H54 (cell line): ENCODE measurements at regions not wholly inside any gene's neighbourhood (a gene's known extent, or its start where the extent isn't known, plus 50 kb on each side); places are given as distances from the start of the nearest gene placed in this dataset.

Experiments used
- DNase-seq: peaks from one replicate; pipeline ENCODE4 v3.0.0; 2011; ENCODE audit warnings: low spot score, mixed read lengths; ENCODE audit not compliant: insufficient read length
- FAIRE-seq: peaks from 3 replicates; lab custom pipeline; 2011; peaks lifted over from hg19 to GRCh38; lab: Jason Lieb, UNC
- POLR2A ChIP-seq: IDR thresholded peaks from 2 replicates; pipeline ENCODE4 v1.6.1; 2011; ENCODE audit warnings: low read depth, mild to moderate bottlenecking, low read length

- TF ChIP-seq POLR2A = no peak
- FAIRE-seq (no peak), DNase-seq (no peak)
Observed at GRCh38 chr11:115684135-115684534, 179.9 kb upstream of the CADM1 start.

- TF ChIP-seq POLR2A = no peak
- FAIRE-seq (no peak), DNase-seq (no peak)
Observed at GRCh38 chr11:115682888-115683287, 178.7 kb upstream of the CADM1 start.

- no peak for TF ChIP-seq POLR2A
- FAIRE-seq (no peak), DNase-seq (no peak)
Observed at GRCh38 chr11:115682101-115682500, 177.9 kb upstream of the CADM1 start.

- DNase-seq (no peak), FAIRE-seq (no peak)
- no peak for TF ChIP-seq POLR2A
Observed at GRCh38 chr11:115679945-115680344, 175.7 kb upstream of the CADM1 start.

- FAIRE-seq (no peak), DNase-seq (no peak)
- TF ChIP-seq POLR2A = no peak
Observed at GRCh38 chr11:115678942-115679341, 174.7 kb upstream of the CADM1 start.

- no peak for TF ChIP-seq POLR2A
- FAIRE-seq = no peak
- no peak for DNase-seq
Observed at GRCh38 chr11:115677190-115677589, 173.0 kb upstream of the CADM1 start.

GRCh38 chr11:115676768-115677167 is 172.6 kb upstream of the CADM1 start:
- TF ChIP-seq POLR2A = no peak
- DNase-seq (no peak), FAIRE-seq (no peak)

- FAIRE-seq = no peak
- TF ChIP-seq POLR2A = no peak
- DNase-seq = no peak
Observed at GRCh38 chr11:115676206-115676605, 172.0 kb upstream of the CADM1 start.

GRCh38 chr11:115674937-115675544 is 170.8 kb upstream of the CADM1 start:
- no peak for FAIRE-seq
- DNase-seq = no peak
- TF ChIP-seq POLR2A = no peak

GRCh38 chr11:115674176-115674936 is 170.1 kb upstream of the CADM1 start:
- no peak for TF ChIP-seq POLR2A
- DNase-seq = no peak
- FAIRE-seq = no peak

GRCh38 chr11:115673720-115674119 is 169.5 kb upstream of the CADM1 start:
- DNase-seq = no peak
- TF ChIP-seq POLR2A = no peak
- FAIRE-seq = no peak

GRCh38 chr11:115672999-115673411 is 168.8 kb upstream of the CADM1 start:
- no peak for TF ChIP-seq POLR2A
- no peak for FAIRE-seq
- no peak for DNase-seq

- FAIRE-seq (no peak), DNase-seq (no peak)
- no peak for TF ChIP-seq POLR2A
Observed at GRCh38 chr11:115672412-115672811, 168.2 kb upstream of the CADM1 start.

GRCh38 chr11:115670538-115671205 is 166.5 kb upstream of the CADM1 start:
- TF ChIP-seq POLR2A = no peak
- DNase-seq (no peak), FAIRE-seq (no peak)
